ENCODE measurements at regions not wholly inside any gene's neighbourhood (a gene's known extent, or its start where the extent isn't known, plus 50 kb on each side); places are given as distances from the start of the nearest gene placed in this dataset.

DNA sequence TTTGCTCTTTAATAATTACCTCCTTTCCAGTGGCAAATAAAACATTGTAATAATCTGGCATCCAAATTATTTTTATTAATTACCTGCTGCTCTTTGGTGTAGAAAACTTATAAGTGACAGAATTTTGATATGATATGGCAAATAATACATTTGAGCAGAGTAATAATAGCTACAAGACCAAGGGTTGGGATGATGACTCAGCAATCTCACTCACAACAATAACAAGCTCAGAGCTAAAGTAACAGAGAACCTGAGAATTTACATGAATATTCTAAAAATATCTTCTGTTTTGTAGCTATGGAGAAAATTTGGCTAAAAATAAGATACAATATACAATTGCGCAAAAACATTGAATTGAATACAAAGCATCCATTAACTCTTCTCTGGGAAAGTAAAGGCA is 480.8 kb upstream of the COBL start:
- no peaks in the 10 kb centered on the region for H3K36me3 ChIP-seq
- H3K4me1 ChIP-seq = no peaks in the 10 kb centered on the region
- H3K27ac ChIP-seq = no peak overlapping the region
- no peaks in the 10 kb centered on the region for H3K27me3 ChIP-seq
- DNase-seq (no peak), ATAC-seq (no peak)
- no peak overlapping the region for H3K4me3 ChIP-seq
- H3K9me3 ChIP-seq = no peaks in the 10 kb centered on the region
- intact Hi-C loops (cut with DNase I) = no loop called here
- TF ChIP-seq CTCF (IDR thresholded peaks at IDR 0.05) = no peak

- Histone ChIP-seq H3K27ac (no peak overlapping the region), H3K9me3 (no peaks in the 10 kb centered on the region), H3K27me3 (no peaks in the 10 kb centered on the region), H3K4me1 (no peaks in the 10 kb centered on the region), H3K4me3 (no peak overlapping the region), H3K36me3 (no peaks in the 10 kb centered on the region)
- ATAC-seq (no peak), DNase-seq (no peak)
- intact Hi-C loops (cut with DNase I) = no loop called here
- TF ChIP-seq CTCF (IDR thresholded peaks at IDR 0.05) = no peak
These were observed 476.2 kb upstream of the COBL start for GRCh38 chr7:51792796-51793195.

DNA sequence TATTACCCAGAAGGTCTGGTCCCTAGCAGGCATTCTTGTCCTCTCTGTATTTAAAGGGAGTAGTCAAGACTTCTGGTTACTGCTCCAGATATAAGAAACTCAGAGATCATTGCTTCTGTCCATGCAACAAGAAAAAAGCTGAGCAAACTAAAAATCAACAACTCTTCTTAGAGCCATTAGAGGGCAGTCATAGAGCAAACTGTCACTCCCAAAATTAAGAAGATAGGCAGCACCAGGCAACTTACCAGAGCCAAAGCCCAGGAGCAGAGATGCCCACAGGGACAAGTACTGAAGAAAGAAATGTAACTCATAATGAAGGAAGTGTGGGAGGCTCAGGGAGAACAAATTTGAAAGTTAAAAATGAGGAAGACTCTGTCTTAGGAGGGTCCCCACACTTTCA is 472.9 kb upstream of the COBL start:
- intact Hi-C loops (cut with DNase I) = no loop called here

GRCh38 chr7:51786284-51786683 is 469.7 kb upstream of the COBL start:
- no peaks in the 10 kb centered on the region for H3K9me3 ChIP-seq

More for the DNA sequence above, 472.9 kb upstream of the COBL start:
- Histone ChIP-seq H3K36me3 (no peaks in the 10 kb centered on the region), H3K4me3 (no peak overlapping the region), H3K27ac (no peak overlapping the region), H3K27me3 (no peaks in the 10 kb centered on the region), H3K9me3 (no peaks in the 10 kb centered on the region), H3K4me1 (no peaks in the 10 kb centered on the region)
- DNase-seq = no peak
- no peak for TF ChIP-seq CTCF (IDR thresholded peaks at IDR 0.05)
- no peak for ATAC-seq

DNA sequence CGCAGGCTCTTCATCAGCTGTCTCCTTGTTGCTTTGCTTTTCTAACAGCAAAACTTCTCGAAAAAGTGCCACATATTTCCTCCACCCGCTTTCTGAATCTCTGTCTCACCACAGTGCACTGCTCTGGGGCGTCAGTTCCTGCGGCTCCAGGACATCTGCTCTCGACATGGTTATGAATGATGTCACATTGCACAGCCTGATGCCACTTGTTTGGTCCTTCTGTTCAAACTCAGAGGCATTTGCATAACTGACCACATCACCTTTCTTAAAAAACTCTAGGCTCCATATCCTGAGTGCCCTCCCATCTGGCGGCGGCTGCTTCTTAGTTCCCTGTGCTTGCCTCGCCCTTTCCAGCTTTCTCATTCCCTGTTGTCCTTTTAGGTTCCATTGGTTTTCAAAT is 469.3 kb upstream of the COBL start:
- ATAC-seq = no peak
- no peak overlapping the region for H3K4me3 ChIP-seq
- H3K9me3 ChIP-seq = no peaks in the 10 kb centered on the region
- no peaks in the 10 kb centered on the region for H3K27me3 ChIP-seq
- TF ChIP-seq CTCF (IDR thresholded peaks at IDR 0.05) = no peak
- H3K4me1 ChIP-seq = no peaks in the 10 kb centered on the region
- H3K27ac ChIP-seq = no peak overlapping the region
- intact Hi-C loops (cut with DNase I) = no loop called here
- no peaks in the 10 kb centered on the region for H3K36me3 ChIP-seq
- no peak for DNase-seq

More at GRCh38 chr7:51786284-51786683, 469.7 kb upstream of the COBL start:
- Histone ChIP-seq H3K4me3 (no peak overlapping the region), H3K27me3 (no peaks in the 10 kb centered on the region), H3K4me1 (no peaks in the 10 kb centered on the region), H3K36me3 (no peaks in the 10 kb centered on the region), H3K27ac (no peak overlapping the region)
- intact Hi-C loops (cut with DNase I) = no loop called here
- DNase-seq (no peak), ATAC-seq (no peak)
- no peak for TF ChIP-seq CTCF (IDR thresholded peaks at IDR 0.05)

DNA sequence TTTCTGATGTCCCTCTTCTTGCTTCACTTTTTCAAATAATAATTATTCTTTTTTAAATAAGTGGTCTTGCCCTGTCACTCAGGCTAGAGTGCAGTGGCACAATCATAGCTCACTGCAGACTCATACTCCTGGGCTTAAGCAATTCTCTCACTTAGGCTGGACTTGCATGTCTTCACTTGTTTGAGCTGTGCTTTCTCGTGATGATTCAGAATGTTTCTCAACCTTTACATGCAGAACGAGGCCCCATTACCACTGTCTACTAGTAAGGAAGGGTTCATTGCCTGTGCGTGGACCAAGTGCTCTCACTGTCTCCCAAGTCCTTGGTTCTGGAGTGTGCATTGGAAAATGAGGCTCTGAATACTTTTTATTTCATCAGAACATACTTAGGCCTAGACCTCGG is 468.6 kb upstream of the COBL start:
- Histone ChIP-seq H3K36me3 (no peaks in the 10 kb centered on the region), H3K27ac (no peak overlapping the region), H3K27me3 (no peaks in the 10 kb centered on the region), H3K4me1 (no peaks in the 10 kb centered on the region), H3K9me3 (no peaks in the 10 kb centered on the region), H3K4me3 (no peak overlapping the region)
- DNase-seq (no peak), ATAC-seq (no peak)
- TF ChIP-seq CTCF (IDR thresholded peaks at IDR 0.05) = no peak
- intact Hi-C loops (cut with DNase I) = no loop called here
